GM19043 (cell line): ENCODE measurements at regions not wholly inside any gene's neighbourhood (a gene's known extent, or its start where the extent isn't known, plus 50 kb on each side); places are given as distances from the start of the nearest gene placed in this dataset.
"Not testable (repeated sequence)": the region's sequence is repeated elsewhere in the genome, so short reads cannot be mapped to it uniquely, and the experiment has no call there.

Experiments
- ATAC-seq: cut with Tn5 transposase; IDR thresholded peaks from one replicate; pipeline ENCODE4 v1.9.1; 2021; ENCODE audit warnings: low read depth; ENCODE audit not compliant: unreplicated experiment

DNA sequence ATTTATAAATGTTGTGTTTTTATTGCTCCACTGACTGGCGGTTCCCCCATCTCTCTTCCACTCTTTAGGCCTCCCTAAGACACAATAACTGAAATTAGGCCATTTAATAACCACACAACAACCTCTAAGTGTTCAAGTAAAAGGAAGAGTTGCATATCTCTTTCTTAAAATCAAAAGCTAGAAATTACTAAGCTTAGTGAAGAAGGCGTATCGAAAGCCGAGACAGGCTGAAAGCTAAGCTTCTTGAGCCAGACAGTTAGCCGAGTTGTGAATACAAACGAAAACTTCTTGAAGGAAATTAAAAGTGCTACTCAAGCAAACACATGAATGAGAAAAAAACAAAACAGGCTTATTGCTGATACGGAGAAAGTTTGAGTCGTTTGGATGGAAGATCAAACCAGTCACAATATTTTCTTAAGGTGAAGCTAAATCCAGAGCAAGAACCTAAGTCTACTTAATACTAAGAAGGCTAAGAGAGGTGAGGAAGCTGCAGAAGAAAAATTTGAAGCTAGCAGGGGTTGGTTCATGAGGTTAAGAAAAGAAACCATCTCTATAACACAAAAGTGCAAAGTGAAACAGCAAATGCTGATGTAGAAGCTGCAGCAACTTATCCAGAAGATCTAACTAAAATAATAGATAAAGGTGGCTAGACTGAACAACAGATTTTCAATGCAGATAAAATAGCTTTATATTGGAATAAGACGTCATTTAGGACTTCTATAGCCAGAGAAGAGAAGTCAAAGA, 194.0 kb upstream of the TTC29 start:
- ATAC-seq, result no peak

DNA sequence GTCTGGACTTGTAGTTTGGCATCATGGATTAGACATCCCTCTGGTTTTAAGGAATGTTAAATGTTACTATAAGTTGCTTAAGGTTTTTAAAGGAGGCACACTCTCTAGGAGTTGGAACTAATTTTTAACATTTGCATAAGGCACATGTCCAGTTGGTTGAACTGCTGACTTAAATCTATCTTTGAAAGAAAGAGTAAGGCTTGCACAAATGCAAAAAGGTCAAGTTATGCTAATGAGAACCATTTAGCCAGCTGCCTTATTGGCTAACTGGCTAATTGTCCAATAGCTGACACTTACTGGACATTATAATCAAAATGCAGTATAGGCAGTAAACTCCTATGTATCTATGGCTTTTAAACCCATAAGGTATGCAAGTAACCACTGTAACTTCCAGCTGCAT, 206.1 kb upstream of the TTC29 start:
- no peak for ATAC-seq

DNA sequence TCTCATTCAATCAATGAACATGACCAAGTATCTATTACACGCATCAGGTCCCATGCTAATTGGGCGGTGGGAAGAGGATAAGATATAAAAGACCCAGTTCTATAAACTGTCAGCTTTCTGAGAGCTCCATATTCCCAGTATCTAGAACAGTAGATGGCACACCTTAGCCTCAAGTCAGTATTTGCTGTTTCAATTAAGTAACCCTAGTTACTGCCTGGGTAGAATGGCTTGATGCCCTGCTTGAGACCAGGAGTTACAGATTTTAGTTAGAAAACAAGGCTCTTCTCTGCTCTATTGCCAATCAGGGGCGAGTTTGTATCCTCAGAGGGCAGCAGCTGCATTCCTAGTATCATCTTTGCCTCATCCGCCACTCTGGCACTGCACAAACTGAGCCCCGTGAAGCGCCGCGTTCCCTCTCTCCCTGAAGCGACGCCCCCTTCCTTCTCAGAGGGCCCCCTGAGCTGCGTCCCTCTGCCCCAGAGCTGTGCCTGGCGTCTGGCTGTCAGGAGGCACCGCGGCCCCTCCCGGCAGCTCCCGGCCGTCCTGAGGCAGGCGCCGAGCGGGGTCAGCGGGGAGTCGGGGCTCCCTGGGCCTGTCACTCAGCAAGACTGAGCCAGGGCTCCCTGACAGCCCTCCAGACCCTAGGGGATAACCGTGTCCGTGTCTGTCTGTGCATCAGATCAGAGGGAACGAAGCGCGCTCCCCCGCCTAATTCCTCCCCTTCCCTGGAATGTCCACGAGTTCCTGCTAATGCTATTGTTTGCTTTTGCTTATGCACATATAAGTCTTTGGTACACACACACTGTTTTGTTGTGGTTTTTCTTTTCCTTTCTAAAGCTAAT, 212.4 kb upstream of the TTC29 start:
- no peak for ATAC-seq

DNA sequence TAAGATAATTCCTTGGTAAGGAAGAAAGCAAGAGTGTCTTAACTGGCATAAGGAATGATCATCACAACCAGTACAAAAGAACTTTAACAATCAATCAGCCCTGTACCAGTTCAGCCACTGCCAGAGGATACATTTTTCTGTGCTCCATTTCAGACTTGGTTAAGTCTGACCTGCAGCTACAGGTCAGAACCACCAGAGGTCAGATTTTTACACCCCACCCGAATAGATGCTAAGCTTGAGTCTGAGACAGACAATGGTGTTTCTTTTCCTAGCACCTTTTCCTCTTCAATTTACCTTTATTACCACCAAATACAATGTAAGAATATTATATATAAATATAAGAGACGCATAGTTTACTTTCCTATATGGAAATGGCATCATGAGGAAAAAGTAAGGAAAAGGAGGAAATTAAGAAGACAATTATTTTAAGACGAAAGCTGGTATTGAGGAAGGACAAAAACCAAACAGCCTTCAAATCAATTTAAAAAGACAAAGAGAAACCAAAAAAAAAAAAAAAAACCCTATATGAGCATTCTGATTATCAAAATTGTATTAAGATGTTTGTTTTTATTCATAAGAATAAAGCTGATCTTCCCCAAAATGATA, 215.3 kb upstream of the TTC29 start:
- ATAC-seq, result peak; percentile 91

DNA sequence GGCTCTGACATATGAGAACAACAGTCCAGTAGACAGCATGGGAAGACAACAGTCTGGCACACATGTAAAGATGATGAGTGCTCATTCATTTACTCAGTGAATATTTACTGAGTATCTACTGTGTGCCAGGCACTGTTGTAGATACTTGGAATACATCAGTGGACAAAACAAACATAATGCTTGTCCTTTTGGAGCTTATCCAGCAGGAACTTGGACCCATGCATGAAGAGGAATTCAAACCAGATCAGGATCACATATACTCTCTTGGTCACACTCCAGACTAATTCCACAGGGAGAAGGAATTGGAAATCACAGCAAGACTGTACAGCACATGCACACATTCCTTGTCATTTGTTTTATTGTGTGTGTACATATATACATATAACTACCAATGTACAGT, 217.6 kb upstream of the TTC29 start:
- ATAC-seq, result no peak

DNA sequence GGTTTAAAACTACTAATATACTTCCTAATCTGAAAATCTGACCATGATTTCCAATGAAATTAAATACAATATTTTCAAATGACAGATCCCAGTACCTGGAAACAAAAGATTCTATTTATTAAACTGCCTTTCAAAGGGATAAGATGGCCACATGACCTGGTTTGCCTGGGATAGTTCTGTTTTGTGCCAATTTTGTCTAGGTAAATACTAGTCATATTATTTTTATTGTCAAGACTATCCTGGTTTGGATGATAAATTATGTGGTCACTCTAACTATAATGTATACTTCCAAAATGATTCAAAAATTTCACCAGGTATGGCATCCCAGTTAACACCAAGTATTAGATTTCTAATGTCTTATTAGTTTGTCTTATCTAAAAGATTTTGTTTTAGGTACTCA, 222.5 kb upstream of the TTC29 start:
- not testable (repeated sequence) for ATAC-seq

DNA sequence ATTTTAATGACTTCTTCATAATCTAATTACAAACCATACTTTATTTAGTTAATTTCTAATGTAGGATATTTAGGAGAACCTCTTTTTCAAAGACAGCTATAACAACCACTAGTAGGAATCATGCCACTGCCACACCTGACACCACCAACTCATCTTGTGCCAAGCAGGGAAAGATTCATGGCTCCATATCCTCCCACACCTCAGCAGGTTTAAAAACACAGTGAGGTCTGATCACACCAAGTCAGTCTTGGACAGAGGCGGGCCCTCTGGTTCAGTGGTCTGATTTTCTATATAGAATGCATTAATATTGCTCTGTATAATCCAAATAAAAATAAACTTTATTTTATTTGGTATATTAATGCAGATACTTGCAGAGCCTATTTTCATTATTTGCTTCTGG, 227.7 kb upstream of the TTC29 start:
- no peak for ATAC-seq

DNA sequence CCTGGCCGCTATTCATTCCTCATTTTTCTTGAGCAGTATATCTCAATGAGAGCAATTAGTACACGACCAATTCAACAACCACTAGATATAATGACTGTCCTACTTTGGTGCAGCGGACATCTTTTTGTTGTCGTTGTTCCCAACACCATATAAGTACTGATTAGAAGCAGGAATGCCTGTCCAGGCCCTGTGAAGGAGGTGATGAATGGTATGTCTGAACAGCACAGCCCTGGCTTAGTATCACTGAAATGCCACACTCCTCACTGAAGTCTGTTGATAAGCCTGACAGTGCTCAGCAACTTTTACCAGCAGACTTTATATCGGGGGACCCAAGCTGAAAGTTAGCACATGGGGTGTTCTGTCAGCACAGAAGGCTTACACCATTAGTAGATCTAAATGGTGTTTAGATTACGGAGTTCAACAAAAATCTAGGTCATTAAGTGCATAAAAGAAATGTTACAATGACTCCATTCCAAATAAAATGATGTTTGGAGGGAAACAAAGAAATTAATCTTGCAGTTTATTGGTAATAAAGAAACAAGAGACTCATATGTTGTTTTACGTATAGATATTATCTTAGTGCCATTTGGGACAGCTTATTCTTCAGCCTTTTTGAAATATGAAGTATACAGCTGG, 228.3 kb upstream of the TTC29 start:
- ATAC-seq, result no peak

DNA sequence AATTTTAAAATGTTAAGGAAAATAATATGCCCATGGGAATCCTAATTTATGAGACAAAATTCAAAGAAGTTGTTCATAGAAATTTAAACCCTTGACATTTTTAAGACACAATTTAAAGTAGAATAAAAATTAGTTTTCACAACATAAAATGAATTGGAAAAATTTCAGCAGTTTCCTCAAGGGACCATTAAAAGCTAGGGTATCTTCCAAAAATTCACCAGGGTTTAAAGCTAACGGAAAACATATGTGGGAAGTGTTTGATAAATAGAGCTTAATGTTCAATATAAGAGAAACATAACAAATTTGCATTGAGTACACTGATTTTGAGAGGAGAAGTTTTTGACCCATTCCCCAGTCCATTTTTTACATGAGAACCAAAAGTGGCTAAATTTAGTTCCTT, 228.9 kb upstream of the TTC29 start:
- ATAC-seq, result no peak

DNA sequence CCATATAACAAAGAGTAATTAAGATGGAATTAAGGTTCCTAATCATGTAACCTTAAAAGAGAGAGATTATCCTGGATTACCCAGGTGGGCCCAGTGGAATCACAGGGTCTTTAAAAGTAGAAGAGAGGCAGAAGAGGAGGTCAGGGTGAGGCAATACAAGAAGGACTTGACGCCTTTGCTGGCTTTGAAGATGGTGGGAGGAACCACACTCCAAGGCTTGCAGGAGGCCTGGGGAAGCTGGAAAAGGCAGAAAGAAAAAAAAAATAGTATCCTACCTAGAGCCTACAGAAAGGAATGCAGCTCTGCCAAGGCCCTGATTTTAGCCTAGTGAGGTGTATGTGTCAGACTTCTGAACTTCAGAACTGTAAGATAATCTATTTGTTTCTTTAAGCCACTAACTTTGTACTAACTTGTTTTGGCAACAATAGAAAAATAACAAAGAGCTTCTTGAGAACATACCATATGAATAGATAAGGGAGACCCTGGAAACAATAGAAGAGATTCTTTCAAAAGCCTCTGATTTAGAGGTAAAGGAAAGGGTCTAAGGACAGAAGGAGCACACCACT, 229.9 kb upstream of the TTC29 start:
- no peak for ATAC-seq

DNA sequence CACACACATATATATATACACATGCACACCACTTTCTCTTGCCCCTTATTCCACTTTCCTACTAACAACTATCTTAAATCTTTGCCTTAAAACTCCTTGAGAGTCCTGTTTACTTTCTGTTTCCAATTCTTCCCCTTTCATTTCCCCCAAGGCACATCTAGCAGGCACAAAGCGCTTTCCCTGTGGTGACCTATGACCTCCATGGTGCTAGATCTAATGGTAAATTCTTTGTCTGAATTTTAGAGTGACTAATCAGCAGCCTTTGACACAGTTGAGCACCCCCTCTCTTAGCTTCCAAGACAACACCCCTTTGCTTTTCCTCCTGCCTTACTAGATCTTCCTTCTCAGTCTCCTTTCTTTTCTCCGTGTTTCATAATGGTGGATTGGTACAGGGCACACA, 236.4 kb upstream of the TTC29 start:
- ATAC-seq, result no peak

DNA sequence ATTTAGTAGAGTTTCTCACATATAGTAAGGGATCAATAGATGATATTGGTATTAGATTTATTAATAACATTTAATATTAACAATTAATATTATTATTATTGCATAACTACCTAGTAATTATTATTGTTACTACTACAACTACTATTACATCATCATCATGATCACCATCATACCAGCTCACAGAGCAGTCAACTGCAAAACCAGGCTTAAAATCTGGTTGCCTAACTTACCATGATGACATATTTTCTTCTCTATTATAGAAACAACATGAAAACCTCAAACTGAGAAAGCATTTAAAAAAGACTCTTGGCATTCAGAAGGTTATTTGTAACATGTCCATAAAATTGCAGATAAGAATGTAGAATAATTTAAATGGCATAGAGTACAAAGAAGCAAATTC, 247.0 kb upstream of the TTC29 start:
- no peak for ATAC-seq

DNA sequence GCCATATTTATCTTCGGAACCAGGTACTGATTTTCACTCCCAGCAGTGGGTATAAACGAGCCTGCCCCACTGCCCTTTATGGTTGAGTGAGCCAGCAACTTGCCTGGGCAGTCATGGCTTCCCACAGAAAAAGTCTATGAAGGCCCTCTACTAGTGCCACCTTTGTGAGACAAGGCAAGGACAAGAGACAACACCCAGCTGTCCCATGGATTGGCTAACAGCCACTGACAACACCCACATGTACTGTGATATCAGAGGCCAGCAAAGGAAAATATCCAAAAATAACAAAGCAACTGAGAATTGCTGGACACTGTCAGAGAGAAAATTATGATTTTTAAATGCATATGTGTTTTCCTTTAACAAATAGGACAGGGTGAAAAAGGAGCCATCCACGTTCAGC, 248.4 kb upstream of the TTC29 start:
- no peak for ATAC-seq

DNA sequence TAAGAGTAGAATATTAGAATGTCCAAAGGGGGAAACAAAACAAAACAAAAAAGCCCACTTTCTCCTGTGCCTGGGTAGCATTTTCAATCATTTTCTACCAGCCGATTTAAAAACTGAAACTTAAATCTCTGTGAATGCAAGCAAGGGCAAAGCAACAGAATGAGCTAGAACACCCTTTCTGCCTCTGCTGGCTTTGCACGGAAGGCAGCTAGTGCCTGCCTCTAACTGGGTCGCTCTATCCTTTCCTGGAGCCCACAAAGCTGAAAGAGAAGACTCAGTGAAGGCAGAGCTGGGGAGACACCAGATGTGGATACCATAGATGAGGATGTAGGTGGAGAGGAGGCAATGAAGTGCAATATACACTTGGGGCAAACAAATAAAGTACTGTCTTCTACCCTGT, 248.9 kb upstream of the TTC29 start:
- no peak for ATAC-seq

DNA sequence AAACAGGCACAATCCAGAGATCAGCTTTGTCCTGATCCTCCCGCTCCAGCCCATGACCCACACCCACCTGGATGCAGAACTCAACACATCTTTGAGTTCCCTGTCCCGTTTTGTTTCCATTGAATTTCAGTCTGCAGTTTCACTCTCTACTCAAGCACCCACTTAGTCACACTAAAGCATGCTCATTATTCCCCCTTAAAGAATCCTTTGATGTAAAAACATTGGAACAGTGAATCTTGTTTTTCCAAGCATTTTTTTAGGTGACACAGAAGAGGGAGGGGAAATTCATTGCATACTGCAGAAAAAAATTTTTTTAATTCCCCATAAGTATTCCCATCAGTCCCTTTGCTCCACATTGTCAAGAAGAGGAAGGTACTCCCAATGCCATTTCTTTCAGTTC, 249.7 kb upstream of the TTC29 start:
- ATAC-seq, result no peak

DNA sequence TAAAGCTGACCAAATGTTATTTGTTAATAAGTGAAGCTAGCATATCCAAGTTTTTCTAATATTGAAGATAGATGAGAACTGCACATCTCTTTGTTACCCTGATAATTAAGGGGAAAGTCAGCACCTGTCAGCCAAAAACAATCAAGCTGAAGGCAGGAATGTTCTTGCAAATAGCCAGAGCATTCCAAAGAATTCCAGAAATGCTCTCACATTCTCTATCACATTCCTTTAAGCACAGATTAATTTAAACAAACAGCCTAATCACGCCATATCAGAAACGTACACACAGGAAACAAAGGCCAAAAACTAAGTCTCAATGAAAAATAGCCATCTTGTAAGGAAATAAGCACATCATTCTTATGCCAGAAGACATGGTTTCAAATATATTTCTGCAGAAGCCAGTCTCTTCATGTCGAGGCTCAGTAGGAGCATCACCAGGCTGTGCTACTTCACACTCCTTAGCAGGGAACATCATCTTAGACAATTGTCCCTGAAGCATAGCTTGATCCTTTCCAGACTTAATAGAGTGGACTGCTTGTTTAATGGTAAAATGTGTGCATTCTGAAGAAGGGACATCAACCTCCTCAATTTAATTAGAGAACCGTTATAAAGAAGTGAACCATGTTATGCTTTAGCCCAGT, 252.9 kb upstream of the TTC29 start:
- ATAC-seq, result no peak

DNA sequence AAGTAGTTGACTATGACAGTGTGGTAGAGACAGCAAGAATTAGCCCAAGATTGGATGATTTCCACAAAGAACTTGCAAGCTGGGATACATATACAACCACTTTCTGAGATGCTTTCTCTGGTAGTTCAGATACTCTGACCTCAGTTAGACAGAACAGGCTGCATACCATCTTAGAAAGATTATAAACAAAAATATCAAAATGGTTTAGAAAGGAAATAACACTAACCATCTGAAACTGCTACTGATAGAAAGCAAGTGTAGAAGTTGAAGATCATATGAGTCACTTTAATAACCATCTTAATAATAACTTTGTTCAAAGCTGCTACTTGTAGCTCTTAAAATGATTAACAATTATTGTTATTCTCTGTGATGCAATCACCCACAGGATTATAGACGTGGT, 255.4 kb upstream of the TTC29 start:
- no peak for ATAC-seq

DNA sequence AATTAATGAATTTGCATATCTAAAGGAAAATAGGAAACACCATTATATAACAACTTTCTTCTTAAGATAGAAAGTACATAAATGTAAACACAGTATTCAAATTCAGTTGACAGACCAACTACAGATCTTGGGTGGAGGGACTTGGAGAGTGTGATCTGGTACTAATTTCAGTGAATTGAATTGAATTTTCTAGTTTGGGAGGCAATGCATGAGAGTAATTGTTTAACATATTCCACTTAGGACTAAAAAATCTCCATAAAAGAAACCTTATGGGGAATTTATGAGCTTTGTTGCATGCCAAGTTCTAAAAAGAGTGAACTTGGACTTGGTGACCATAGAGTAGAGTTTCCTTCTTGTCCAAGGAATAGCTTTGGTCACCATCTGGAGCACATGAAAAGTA, 261.1 kb upstream of the TTC29 start:
- ATAC-seq, result no peak

DNA sequence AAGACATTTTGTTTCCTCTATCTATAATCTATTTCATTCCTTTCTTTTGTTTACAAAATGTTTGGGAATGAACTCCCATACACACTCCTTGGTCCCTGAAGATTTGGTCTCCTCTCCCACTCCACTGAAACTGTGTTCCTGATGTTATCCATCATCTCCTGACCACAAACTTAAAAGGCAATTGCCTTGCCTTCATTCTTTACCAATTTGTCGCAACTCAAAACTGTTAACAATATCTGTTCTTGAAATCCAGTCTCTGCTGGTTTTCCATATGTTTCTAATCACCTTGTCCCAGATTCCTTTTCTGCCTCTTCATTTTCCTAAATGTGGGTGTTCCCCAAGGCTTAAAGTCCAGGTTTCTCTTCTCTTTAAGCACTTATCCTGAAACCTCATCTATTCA, 262.2 kb upstream of the TTC29 start:
- ATAC-seq, result no peak

DNA sequence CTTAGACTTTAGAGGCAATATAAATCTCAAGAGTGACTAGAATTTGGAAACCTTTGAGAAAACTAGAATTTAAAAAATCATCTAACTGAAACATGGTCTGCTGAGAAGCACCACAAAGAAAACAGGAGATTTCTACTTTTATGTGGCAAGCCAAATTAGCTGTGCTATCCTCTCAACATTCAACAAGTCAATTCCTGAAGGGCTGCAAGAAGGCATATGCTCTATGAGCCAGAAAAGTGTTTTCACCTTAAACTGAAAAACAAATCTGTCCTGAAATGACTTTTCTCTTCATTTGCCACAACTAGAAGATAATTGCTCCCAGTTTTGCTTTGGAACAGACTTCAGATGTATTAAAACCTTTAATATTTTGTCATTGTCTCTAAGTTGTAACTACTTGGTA, 263.2 kb upstream of the EDNRA start:
- ATAC-seq, result no peak

DNA sequence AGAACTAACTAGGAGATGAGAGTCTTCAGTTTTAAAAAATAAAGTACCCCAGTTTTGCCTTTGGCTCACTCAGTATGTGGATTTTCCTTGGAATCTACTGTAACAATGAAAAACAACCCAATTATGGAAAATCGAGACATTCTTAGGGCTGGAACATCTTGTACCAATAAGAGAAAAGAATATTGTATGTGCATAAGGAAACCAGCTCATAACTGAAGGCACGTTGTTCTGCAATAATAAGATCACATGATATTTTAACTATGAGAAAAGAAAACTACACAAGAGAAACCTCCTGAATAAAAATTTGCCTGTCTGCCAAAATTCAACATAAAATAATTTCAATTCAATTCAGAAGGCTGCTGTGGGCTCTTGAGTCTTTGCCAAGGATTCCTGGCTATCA, 261.8 kb upstream of the EDNRA start:
- no peak for ATAC-seq
